MM.1S (cell line): ENCODE measurements at regions not wholly inside any gene's neighbourhood (a gene's known extent, or its start where the extent isn't known, plus 50 kb on each side); places are given as distances from the start of the nearest gene placed in this dataset.
"Not testable (repeated sequence)": the region's sequence is repeated elsewhere in the genome, so short reads cannot be mapped to it uniquely, and the experiment has no call there.

ENCODE experiments used
- DNase-seq: peaks from one replicate; pipeline ENCODE4 v3.0.0-alpha.2; 2015
- H2AFZ ChIP-seq: fragments of 300-600 bp; sonication (generic); 2 replicates; pipeline ENCODE4 v1.6.0; 2016; ENCODE audit warnings: antibody characterized with exemption, low read length
- H3F3A ChIP-seq: fragments of 300-600 bp; sonication (generic); 2 replicates; pipeline ENCODE4 v1.6.1; 2016; ENCODE audit warnings: mild to moderate bottlenecking, antibody characterized with exemption, low read length, moderate library complexity, mixed read lengths; ENCODE audit not compliant: insufficient read depth
- H3K27ac ChIP-seq: fragments of 300-600 bp; sonication (generic); 2 replicates; pipeline ENCODE4 v1.5.1; 2016; ENCODE audit warnings: mild to moderate bottlenecking, low read length
- H3K27me3 ChIP-seq: fragments of 300-600 bp; sonication (generic); replicated peaks from 2 replicates; pipeline ENCODE4 v1.6.0; 2016; ENCODE audit warnings: low read length; ENCODE audit not compliant: insufficient read depth
- H3K36me3 ChIP-seq: fragments of 300-600 bp; sonication (generic); replicated peaks from 2 replicates; pipeline ENCODE4 v1.6.1; 2016; ENCODE audit warnings: mild to moderate bottlenecking, low read length, mixed read lengths; ENCODE audit not compliant: insufficient read depth
- H3K4me1 ChIP-seq: fragments of 300-600 bp; sonication (generic); 2 replicates; pipeline ENCODE4 v1.6.1; 2016; ENCODE audit warnings: low read length, mixed read lengths
- H3K4me2 ChIP-seq: fragments of 300-600 bp; sonication (generic); 2 replicates; pipeline ENCODE4 v1.6.0; 2016; ENCODE audit warnings: low read depth, low read length
- H3K4me3 ChIP-seq: fragments of 300-600 bp; sonication (generic); 2 replicates; pipeline ENCODE4 v1.5.1; 2016; ENCODE audit warnings: low read length, mixed read lengths
- H3K79me2 ChIP-seq: fragments of 300-600 bp; sonication (generic); 2 replicates; pipeline ENCODE4 v1.6.1; 2016; ENCODE audit warnings: mixed run types, low read length, mixed read lengths
- H3K9ac ChIP-seq: fragments of 300-600 bp; sonication (generic); 2 replicates; pipeline ENCODE4 v1.6.1; 2016; ENCODE audit warnings: low read length, mixed read lengths
- H3K9me2 ChIP-seq: fragments of 300-600 bp; sonication (generic); replicated peaks from 2 replicates; pipeline ENCODE4 v1.6.1; 2016; ENCODE audit warnings: mild to moderate bottlenecking, low read length, mixed read lengths; ENCODE audit not compliant: insufficient read depth
- H3K9me3 ChIP-seq: fragments of 300-600 bp; sonication (generic); replicated peaks from 2 replicates; pipeline ENCODE4 v1.6.1; 2016; ENCODE audit warnings: mild to moderate bottlenecking, low read length, mixed read lengths; ENCODE audit not compliant: insufficient read depth
- H4K20me1 ChIP-seq: fragments of 300-600 bp; sonication (generic); 2 replicates; pipeline ENCODE4 v1.6.1; 2016; ENCODE audit warnings: mild to moderate bottlenecking, low read length, moderate library complexity, mixed read lengths; ENCODE audit not compliant: insufficient read depth
- CTCF ChIP-seq: fragments of 300-600 bp; sonication (generic); IDR thresholded peaks from 2 replicates; pipeline ENCODE4 v1.5.1; 2016; ENCODE audit warnings: antibody characterized with exemption, low read length, mixed read lengths
- EZH2 ChIP-seq: fragments of 300-600 bp; sonication (generic); optimal IDR thresholded peaks from 2 replicates; pipeline ENCODE3; 2017; ENCODE audit warnings: low read depth, mild to moderate bottlenecking, antibody characterized with exemption, low read length, mixed read lengths
- EZH2phosphoT487 ChIP-seq: fragments of 300-600 bp; sonication (generic); IDR thresholded peaks from 2 replicates; pipeline ENCODE4 v1.6.1; 2018; ENCODE audit warnings: antibody characterized with exemption, low read length

- no peak overlapping the region for H3K4me2 ChIP-seq
- no peaks in the 10 kb centered on the region for H3K36me3 ChIP-seq
- H3K4me3 ChIP-seq = no peak overlapping the region
- no peaks in the 10 kb centered on the region for H4K20me1 ChIP-seq
- H3K9me2 ChIP-seq = no peaks in the 10 kb centered on the region
- no peaks in the 10 kb centered on the region for H3K9me3 ChIP-seq
- no peaks in the 10 kb centered on the region for H3K79me2 ChIP-seq
- DNase-seq = no peak
- no peak overlapping the region for H3K9ac ChIP-seq
- TF ChIP-seq EZH2phosphoT487 = no peak
- TF ChIP-seq EZH2 = no peak
- no peak for TF ChIP-seq CTCF
- no peaks in the 10 kb centered on the region for H3K27me3 ChIP-seq
- H3K27ac ChIP-seq = no peak overlapping the region
- no peak overlapping the region for H2AFZ ChIP-seq
- no peaks in the 10 kb centered on the region for H3K4me1 ChIP-seq
- H3F3A ChIP-seq = no peaks in the 10 kb centered on the region
These were observed 969.7 kb upstream of the USP15 start for GRCh38 chr12:61290473-61290872.

GRCh38 chr12:61291647-61292046, 968.6 kb upstream of the USP15 start:
- no peak for DNase-seq
- no peak overlapping the region for H2AFZ ChIP-seq
- H3K4me2 ChIP-seq = no peak overlapping the region
- H3K79me2 ChIP-seq = no peaks in the 10 kb centered on the region
- no peak overlapping the region for H3K9ac ChIP-seq
- TF ChIP-seq CTCF (no peak), EZH2phosphoT487 (no peak), EZH2 (no peak)
- H3K9me3 ChIP-seq = no peaks in the 10 kb centered on the region
- no peaks in the 10 kb centered on the region for H4K20me1 ChIP-seq
- no peaks in the 10 kb centered on the region for H3K27me3 ChIP-seq
- H3K4me3 ChIP-seq = no peak overlapping the region
- H3K9me2 ChIP-seq = no peaks in the 10 kb centered on the region
- H3K4me1 ChIP-seq = no peaks in the 10 kb centered on the region
- H3F3A ChIP-seq = no peaks in the 10 kb centered on the region
- H3K27ac ChIP-seq = no peak overlapping the region
- no peaks in the 10 kb centered on the region for H3K36me3 ChIP-seq

GRCh38 chr12:61294011-61294410, 966.2 kb upstream of the USP15 start:
- H3K9me3 ChIP-seq, H3K4me1 ChIP-seq, H3F3A ChIP-seq, H3K9me2 ChIP-seq, H4K20me1 ChIP-seq, H2AFZ ChIP-seq, H3K4me3 ChIP-seq, H3K9ac ChIP-seq, H3K27me3 ChIP-seq, H3K4me2 ChIP-seq, H3K36me3 ChIP-seq, H3K79me2 ChIP-seq, DNase-seq, H3K27ac ChIP-seq: not testable (repeated sequence)

- Histone ChIP-seq H3K4me2 (no peak overlapping the region), H3F3A (no peaks in the 10 kb centered on the region), H2AFZ (no peak overlapping the region), H3K4me1 (no peaks in the 10 kb centered on the region), H3K79me2 (no peaks in the 10 kb centered on the region), H3K9me2 (no peaks in the 10 kb centered on the region), H4K20me1 (no peaks in the 10 kb centered on the region), H3K9me3 (no peaks in the 10 kb centered on the region), H3K4me3 (no peak overlapping the region), H3K27ac (no peak overlapping the region), H3K36me3 (no peaks in the 10 kb centered on the region), H3K9ac (no peak overlapping the region), H3K27me3 (no peaks in the 10 kb centered on the region)
- TF ChIP-seq EZH2 (no peak), EZH2phosphoT487 (no peak)
- DNase-seq = no peak
These were observed 958.4 kb upstream of the USP15 start for GRCh38 chr12:61301817-61302216.
